ENCODE measurements at regions not wholly inside any gene's neighbourhood (a gene's known extent, or its start where the extent isn't known, plus 50 kb on each side); places are given as distances from the start of the nearest gene placed in this dataset.

DNA sequence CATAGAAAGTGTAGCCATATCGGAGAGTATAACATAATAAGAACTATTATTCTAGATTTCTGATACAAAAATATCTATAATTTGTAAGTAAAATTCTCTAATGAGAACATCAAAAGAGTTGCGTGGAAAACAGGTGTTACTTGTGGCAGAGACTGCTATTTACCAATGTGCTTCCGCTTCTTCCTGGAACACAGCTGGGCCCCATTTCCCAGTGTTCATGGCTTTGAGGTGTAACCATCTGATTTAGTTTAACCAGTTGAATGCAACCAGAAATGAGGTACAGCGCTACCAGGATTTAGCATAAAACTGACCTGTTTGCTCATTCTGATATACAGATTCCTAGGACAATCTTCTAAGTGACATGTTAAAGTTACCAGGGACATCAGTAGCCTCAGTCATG is 1055.2 kb downstream of the IGSF11 start:
- TF ChIP-seq CTCF (IDR thresholded peaks at IDR 0.05; ENCODE audit: low read depth, low read length): no peak
- TF ChIP-seq EZH2phosphoT487 (IDR thresholded peaks at IDR 0.05; ENCODE audit: low read depth): no peak

Measured in OCI-LY3 (cell line).